Esophagus muscularis mucosa (tissue), 4 donors: ENCODE measurements at regions not wholly inside any gene's neighbourhood (a gene's known extent, or its start where the extent isn't known, plus 50 kb on each side); places are given as distances from the start of the nearest gene placed in this dataset.
A peak's percentile ranks its signal among the peaks of the same experiment; 100 is the strongest.

Source experiments
- DNase-seq: peaks from one replicate; pipeline ENCODE4 v3.0.0-alpha.2; 2017; ENCODE audit errors: extremely low spot score
- H3K27ac ChIP-seq, 4 donors: fragments of 200-600 bp; sonication (generic); replicated peaks in 1 of 4; 1 replicate in 3 of 4; 2 replicates in 1 of 4; pipeline ENCODE4 v1.5.1; 2016 to 2019; ENCODE audit warnings: mild to moderate bottlenecking in 1 of 4
- H3K27me3 ChIP-seq, 4 donors: fragments of 200-600 bp; sonication (generic); one replicate each; pipeline versions ENCODE4 v1.5.1 to v1.6.0; 2016 to 2019
- H3K36me3 ChIP-seq, 4 donors: fragments of 200-600 bp; sonication (generic); one replicate each; pipeline ENCODE4 v1.5.1; 2016 to 2019
- H3K4me1 ChIP-seq, 4 donors: fragments of 200-600 bp; sonication (generic); one replicate each; pipeline ENCODE4 v1.5.1; 2016 to 2019
- H3K4me3 ChIP-seq, 4 donors: fragments of 200-600 bp; sonication (generic); 1 replicate in 2 of 4; 2 replicates in 2 of 4; pipeline ENCODE4 v1.5.1; 2016 to 2019; ENCODE audit warnings: mild to moderate bottlenecking in 4 of 4, moderate library complexity in 1 of 4
- H3K9me3 ChIP-seq, 4 donors: fragments of 200-600 bp; sonication (generic); 1 replicate in 3 of 4; 2 replicates in 1 of 4; pipeline ENCODE4 v1.5.1; 2016 to 2019
- EP300 ChIP-seq: sonication (generic); formaldehyde crosslinking; IDR thresholded peaks from one replicate; pipeline ENCODE4 v1.6.1; 2017; ENCODE audit warnings: antibody characterized with exemption
- POLR2A ChIP-seq: fragments of 450-650 bp; IDR thresholded peaks from one replicate; pipeline ENCODE4 v1.6.1; 2017; ENCODE audit warnings: antibody characterized with exemption, moderate library complexity, mild to moderate bottlenecking, low read depth
- POLR2AphosphoS5 ChIP-seq, 2 donors: sonication (generic); formaldehyde crosslinking; IDR thresholded peaks; one replicate each; pipeline ENCODE4 v1.6.1; 2017; ENCODE audit warnings: antibody characterized with exemption in 2 of 2
- WGBS: methylation state at CpG from one replicate; pipeline ENCODE4 v1.1.5; 2018; 5-methylcytosine and 5-hydroxymethylcytosine counted together
- intact Hi-C: fragments of 100-400 bp; cut with DNase I; formaldehyde crosslinking; loops from one replicate; pipeline ENCODE4 v1.15.1; 2023
- TF ChIP-seq, protein P1 (sequence below), 3 experiments: fragments of 200-600 bp in 2 of 3; fragments of 450-650 bp in 1 of 3; sonication (generic) in 2 of 3; IDR thresholded peaks; one replicate each; pipeline ENCODE4 v1.5.1; 2017 to 2019; ENCODE audit warnings: antibody characterized with exemption in 3 of 3, mild to moderate bottlenecking in 2 of 3, moderate library complexity in 1 of 3

DNA sequence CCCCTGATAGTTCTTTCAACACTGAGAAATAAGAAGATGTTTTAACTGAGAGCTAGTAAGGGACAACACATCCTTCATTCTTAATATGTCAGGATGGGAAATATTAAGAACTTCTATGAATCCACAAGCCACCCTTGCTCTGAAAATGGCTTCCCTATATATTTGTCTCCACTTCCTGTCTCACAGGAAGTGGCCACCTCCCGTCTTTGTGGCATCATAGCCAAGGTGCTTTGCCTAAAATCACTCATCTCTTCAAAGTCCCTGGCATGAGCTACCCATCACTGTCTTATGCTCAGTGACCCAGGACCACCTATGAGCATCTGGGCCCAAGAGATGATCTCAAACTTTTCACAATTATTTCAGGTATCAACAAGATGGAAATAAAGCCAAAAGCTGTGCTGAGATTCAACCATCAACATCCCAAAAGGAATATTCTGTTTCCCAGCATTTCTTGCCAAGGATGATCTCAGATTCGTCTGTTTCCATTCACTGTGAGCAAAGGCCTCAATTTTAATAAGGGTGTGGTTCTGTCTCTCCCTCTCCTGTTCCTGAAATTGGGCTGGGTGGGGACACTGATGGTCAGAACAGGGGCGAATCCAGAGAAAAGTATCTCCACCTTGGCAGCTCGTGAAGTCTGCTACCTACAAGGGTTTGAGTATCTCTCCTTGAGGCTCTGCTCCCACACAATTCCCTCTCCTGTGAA lies 493.9 kb downstream of the MN1 start:
- peaks cover 0 to 7% (median 3%) of the 10 kb centered on the region in 4 donors for H3K9me3 ChIP-seq
- DNase-seq: no peak
- no peak for TF ChIP-seq POLR2AphosphoS5 (IDR thresholded peaks at IDR 0.05)
- TF ChIP-seq POLR2A: no peak
- no peak for TF ChIP-seq EP300
- TF ChIP-seq, protein P1, sequence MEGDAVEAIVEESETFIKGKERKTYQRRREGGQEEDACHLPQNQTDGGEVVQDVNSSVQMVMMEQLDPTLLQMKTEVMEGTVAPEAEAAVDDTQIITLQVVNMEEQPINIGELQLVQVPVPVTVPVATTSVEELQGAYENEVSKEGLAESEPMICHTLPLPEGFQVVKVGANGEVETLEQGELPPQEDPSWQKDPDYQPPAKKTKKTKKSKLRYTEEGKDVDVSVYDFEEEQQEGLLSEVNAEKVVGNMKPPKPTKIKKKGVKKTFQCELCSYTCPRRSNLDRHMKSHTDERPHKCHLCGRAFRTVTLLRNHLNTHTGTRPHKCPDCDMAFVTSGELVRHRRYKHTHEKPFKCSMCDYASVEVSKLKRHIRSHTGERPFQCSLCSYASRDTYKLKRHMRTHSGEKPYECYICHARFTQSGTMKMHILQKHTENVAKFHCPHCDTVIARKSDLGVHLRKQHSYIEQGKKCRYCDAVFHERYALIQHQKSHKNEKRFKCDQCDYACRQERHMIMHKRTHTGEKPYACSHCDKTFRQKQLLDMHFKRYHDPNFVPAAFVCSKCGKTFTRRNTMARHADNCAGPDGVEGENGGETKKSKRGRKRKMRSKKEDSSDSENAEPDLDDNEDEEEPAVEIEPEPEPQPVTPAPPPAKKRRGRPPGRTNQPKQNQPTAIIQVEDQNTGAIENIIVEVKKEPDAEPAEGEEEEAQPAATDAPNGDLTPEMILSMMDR (IDR thresholded peaks at IDR 0.05): no peak
- H3K4me1 ChIP-seq: peaks cover 0 to 7% (median 3%) of the 10 kb centered on the region in 4 donors
- intact Hi-C loops: no loop called here
- no peak overlapping the region for H3K4me3 ChIP-seq
- peak overlapping the region in 1 of 4 donors; percentile 13 for H3K27ac ChIP-seq
- H3K27me3 ChIP-seq: no peaks in the 10 kb centered on the region
- 54% methylated on average over 4 of the region's 4 CpGs for WGBS
- H3K36me3 ChIP-seq: no peaks in the 10 kb centered on the region

DNA sequence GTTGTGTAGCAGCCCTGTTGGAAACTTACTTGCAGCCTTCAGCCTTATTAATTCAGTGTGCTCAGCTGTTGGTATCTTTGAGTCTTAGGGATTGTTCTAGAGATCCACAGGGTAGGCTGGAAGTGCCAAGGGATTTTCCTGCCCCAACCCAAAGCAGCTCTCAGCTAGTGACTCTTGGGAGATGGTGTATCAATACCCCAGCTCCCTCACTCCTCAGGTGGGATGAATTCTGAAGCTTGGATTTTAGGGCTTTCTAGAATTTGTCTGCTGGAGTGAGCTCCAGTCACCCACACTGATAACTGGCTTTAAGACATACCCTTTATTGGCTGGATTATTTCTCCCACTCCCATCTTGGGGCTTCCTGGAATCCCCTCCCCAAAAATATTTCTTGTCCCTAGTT lies 493.0 kb downstream of the MN1 start:
- Histone ChIP-seq H3K27me3 (no peaks in the 10 kb centered on the region), H3K4me3 (no peak overlapping the region), H3K27ac (no peak overlapping the region), H3K36me3 (no peaks in the 10 kb centered on the region), H3K9me3 (peaks cover 0 to 7% (median 3%) of the 10 kb centered on the region in 4 donors), H3K4me1 (peaks cover 0 to 15% (median 3%) of the 10 kb centered on the region in 4 donors)
- intact Hi-C loops: no loop called here
- no peak for DNase-seq
- TF ChIP-seq POLR2AphosphoS5 (IDR thresholded peaks at IDR 0.05) (no peak), EP300 (no peak), POLR2A (no peak)
- TF ChIP-seq, protein P1 (IDR thresholded peaks at IDR 0.05): no peak

GRCh38 chr22:27309697-27310096 lies 491.9 kb downstream of the MN1 start:
- DNase-seq: no peak
- H3K27ac ChIP-seq: no peak overlapping the region
- H3K4me1 ChIP-seq: peaks cover 0 to 15% (median 3%) of the 10 kb centered on the region in 4 donors
- no peaks in the 10 kb centered on the region for H3K36me3 ChIP-seq
- no peaks in the 10 kb centered on the region for H3K27me3 ChIP-seq
- WGBS: 44% methylated on average over 2 of the region's 2 CpGs
- TF ChIP-seq, protein P1 (IDR thresholded peaks at IDR 0.05): no peak
- TF ChIP-seq POLR2AphosphoS5 (IDR thresholded peaks at IDR 0.05) (no peak), POLR2A (no peak), EP300 (no peak)
- H3K9me3 ChIP-seq: peaks cover 0 to 7% (median 3%) of the 10 kb centered on the region in 4 donors
- no peak overlapping the region for H3K4me3 ChIP-seq
- intact Hi-C loops: no loop called here

GRCh38 chr22:27310966-27311697 lies 490.4 kb downstream of the MN1 start:
- no peak for TF ChIP-seq EP300
- no peak for TF ChIP-seq POLR2A
- TF ChIP-seq, protein P1 (IDR thresholded peaks at IDR 0.05): no peak
- TF ChIP-seq POLR2AphosphoS5 (IDR thresholded peaks at IDR 0.05): no peak
- 72% methylated on average over 21 of the region's 30 CpGs for WGBS
- H3K4me1 ChIP-seq: peaks cover 0 to 15% (median 3%) of the 10 kb centered on the region in 4 donors

More at GRCh38 chr22:27310966-27311697, 490.4 kb downstream of the MN1 start:
- intact Hi-C loops: no loop called here
- Histone ChIP-seq H3K4me3 (no peak overlapping the region), H3K27me3 (no peaks in the 10 kb centered on the region), H3K27ac (no peak overlapping the region), H3K36me3 (no peaks in the 10 kb centered on the region), H3K9me3 (peaks cover 0 to 7% (median 3%) of the 10 kb centered on the region in 4 donors)
- DNase-seq: no peak
